NCI-H2196 (cell line): ENCODE measurements at regions not wholly inside any gene's neighbourhood (a gene's known extent, or its start where the extent isn't known, plus 50 kb on each side); places are given as distances from the start of the nearest gene placed in this dataset.
"Not testable (repeated sequence)": the region's sequence is repeated elsewhere in the genome, so short reads cannot be mapped to it uniquely, and the experiment has no call there.

ENCODE experiments used
- DNase-seq: peaks from one replicate; lab custom pipeline; 2025; ENCODE audit not compliant: unreplicated experiment; lab: John Stamatoyannopoulos, UW

DNA sequence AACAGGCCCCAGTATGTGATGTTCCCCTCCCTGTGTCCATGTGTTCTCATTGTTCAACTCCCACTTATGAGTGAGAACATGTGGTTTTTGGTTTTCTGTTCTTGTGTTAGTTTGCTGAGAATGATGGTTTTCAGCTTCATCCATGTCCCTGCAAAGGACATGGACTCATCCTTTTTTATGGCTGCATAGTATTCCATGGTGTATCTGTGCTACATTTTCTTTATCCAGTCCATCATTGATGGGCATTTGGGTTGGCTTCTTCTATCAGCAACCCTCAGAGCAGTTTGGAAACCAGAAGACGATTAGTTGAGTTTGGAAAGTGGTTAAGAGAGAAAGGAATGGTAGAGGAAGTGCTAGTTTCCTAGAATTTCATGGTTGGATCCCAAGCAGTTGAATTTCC is 319.1 kb upstream of the RNF32 start:
- not testable (repeated sequence) for DNase-seq

DNA sequence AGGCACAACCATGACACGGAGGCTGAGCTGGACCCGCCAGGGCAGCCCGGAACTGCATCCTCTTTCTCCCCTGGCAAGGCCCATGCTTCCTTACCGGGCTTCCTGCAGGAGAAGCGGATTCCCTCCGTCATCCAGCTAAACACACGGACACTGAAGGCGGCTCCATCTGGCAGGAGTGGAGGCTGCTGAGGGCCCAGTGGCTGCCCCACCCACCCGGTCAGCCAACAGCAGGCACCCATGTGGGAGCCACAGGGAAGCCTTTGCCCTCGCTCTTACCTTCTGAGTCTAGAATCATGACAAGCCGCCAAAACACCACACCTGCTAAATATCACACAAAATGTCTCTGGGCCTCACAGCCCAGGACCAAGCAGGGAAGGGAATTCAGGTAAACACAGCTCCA is 321.6 kb upstream of the RNF32 start:
- DNase-seq, result no peak

DNA sequence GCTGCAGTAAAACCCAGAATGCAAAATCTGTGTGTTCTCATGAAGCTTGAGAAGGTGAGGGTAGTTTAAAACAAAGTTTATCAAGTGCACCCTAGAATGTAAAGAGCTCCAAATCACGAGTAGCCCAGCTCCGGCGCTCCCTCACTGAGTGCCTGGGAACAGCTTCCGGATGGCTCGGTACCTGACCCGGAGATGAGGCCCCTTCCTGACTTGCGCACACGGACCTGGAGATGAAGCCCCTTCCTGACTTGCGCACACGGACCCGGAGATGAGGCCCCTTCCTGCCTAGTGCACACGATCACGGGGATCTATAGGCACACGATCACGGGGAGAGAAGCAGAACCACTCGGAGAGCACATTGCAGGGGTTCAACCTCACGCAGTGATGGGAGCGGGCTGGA is 322.1 kb upstream of the RNF32 start:
- DNase-seq, result no peak

DNA sequence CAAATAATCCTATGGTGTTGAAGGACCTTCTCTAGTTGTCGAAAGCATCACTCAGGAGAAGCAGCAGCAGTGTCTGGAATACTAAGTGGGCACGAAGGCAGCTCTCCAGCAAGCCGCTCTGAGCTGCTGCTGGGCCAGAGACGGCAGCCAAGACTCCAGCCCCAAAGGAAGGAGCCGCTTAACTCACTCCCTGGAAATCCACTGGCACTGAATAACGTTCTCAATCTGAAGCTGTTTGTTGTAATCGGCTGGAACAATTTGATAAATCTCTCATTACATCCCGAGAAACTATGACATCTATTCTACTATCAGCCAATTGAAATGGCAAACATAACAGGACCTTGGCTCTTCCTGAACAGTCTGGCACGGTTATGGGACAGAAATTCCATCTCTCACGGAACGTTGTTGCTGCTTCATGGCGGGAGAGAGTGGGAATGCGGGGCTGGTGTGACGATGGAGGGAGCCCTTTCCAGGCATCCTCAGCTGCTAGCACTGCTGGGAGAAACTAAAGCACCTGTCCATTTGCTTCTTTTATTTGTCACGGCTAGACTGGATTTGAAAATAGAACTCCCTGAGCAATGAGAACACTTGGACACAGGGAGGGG is 331.5 kb upstream of the RNF32 start:
- DNase-seq, result no peak

DNA sequence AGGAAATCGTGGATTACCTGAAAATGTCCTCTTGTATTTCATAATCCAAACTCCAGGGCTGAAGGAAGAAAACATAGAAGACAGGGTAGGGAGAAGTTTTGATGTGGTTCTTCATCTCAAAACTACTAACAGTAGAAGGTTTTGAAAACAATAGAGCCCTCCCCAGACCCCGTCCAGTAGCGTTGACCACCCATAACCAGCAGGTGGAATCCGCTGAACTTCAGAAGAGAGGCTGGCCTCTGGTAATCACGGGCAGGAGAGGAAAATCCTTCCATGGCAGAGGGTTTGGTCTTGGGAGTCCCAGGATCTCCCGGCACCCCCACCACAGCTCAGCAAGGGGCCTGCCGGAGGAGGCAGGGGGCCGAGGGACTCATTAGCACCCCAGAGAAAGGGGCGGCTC is 333.4 kb upstream of the RNF32 start:
- DNase-seq, result no peak

DNA sequence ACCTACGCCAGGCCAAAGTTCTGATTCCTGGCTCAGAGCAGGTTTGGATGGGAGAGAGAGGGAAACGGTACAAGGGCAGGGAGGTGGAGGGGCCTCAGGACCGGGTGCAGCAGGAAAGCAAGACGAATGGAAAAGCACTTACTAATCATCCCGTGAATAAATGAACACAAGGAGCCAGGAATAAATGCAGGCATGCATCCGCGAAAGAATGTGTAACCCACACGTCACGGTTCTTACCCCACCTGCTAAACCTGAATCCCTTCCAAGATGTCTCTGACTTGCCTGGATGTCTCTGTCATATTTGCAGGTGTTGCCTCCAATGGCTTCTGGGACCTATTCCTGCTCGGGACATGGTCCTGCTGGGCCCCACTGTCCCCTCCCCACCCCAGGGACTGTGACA is 335.2 kb upstream of the RNF32 start:
- no peak for DNase-seq

DNA sequence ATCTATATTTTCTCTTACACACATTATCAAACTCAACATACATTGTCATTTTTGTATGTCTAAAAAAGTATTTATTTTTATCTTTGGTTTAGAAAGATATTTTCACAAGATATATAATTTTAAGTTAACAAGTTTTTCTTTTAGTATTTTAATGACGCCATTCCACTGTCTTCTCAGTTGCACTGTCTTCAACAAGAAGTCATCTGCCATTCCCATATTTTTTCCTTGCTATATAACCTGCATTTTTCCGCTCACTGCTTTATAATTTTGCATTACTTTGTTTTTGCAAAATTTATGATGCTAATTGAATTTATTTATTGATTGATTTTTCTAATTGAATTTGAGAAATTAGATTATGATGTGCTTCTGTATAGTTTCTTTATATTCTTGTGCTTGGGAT is 357.8 kb upstream of the RNF32 start:
- DNase-seq, result no peak

DNA sequence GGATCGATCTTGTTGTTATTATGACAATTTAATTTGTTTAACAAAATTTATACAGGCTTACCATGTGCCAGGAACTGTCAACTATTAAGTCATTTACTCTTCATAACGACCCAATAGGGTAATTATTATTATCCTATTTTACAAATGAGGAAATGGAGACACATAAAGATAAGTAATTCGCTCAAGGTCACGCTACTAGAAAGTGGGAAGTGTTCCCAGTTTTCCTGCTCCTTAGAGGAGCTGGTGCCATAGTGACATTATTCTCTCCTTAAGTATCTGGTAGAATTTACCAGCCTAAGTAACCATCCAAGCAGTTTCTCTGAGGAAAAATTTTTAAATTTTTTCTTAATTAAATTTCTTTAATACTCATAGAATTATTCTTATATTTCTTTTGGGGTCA is 360.9 kb upstream of the RNF32 start:
- DNase-seq, result no peak

DNA sequence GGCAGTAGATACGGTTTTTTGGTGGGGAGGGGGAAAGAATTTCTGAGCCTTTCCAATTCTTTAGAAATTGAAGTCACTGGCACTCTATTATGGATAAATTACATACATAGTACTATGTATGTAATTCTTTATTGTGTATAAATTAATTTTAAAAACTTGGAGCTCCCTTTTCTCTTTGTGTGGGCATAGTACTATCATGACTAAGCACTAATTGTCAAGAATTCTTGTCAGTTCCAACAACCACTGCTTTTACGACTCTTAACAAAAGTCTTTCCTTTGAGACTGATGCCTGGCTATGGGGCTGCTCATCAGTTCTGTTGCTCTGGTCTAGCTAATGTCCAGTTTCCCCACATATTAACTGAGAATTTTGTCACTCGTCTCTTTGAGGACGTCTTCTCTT is 365.3 kb upstream of the RNF32 start:
- no peak for DNase-seq

DNA sequence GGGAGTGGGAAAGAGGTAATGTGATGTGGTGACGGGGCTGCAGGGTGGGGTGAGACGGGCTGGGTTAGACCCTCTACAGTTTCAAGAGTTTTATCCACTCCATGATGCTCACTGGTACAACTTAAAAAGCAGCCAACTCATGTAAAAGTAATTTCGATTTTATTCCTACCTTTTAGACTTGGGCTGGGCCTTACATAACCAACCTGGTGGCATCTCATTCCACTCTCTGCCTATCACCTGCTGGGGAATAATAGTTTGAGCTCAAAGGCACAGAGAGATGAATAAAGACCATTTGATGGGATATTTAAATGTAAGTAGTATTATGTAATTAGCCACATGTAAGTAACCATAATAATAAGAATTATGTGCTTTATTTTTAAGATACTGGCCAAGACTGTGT is 366.0 kb upstream of the RNF32 start:
- no peak for DNase-seq

DNA sequence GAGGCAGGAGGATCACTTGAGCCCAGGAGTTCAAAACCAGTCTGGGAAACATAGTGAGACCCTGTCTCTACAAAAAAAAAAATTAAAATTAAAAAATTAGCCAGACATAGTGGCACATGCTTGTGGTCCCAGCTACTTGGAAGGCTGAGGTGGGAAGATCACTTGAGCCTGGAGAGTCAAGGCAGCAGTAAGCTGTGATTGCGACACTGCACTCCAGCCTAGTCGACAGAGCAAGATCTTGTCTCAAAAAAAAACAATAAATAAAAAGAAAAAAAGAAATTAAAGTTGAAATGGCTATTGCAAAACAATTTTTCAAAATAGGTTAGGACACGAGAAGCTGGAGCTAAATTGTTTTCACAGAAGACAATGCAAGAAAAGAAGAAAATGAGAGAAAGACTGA is 379.0 kb upstream of the RNF32 start:
- DNase-seq, result no peak

DNA sequence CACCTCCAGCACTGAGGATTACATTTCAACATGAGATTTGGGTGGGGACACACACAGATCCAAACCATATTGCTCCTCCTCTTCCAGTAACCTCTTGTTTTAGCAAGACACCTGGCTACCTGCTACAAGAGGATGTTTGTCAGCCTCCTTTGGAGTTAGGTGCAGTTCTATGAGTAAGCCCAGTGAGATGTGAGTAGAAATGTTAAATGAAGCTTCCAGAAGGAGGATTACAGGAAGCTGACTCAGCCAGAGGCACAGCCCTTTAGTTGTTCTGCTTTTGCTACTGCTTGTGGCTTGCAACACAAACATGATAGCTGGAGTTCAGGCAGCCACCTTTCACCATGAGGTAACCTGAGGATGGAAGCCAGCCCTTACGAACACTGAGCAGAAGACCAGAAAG is 382.7 kb upstream of the RNF32 start:
- DNase-seq, result no peak

DNA sequence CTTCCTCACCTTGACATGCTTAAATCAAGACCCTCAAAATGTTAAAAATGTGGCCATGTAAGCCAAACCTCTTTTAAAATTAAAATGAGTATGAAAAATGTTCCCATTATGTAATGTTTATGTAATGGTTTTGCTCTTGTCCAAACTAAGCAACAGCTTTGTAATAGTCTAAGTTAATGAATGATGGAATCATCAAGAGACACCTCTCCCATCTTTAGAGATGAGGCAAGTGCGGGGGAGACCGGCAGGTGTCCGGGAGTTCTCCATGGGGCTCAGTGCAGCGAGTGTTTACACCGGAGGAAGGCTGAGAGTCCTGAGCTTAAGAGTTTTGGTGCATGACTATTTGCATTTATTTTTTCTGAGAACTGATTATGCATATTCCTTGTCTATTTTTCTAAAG is 384.9 kb upstream of the RNF32 start:
- no peak for DNase-seq

DNA sequence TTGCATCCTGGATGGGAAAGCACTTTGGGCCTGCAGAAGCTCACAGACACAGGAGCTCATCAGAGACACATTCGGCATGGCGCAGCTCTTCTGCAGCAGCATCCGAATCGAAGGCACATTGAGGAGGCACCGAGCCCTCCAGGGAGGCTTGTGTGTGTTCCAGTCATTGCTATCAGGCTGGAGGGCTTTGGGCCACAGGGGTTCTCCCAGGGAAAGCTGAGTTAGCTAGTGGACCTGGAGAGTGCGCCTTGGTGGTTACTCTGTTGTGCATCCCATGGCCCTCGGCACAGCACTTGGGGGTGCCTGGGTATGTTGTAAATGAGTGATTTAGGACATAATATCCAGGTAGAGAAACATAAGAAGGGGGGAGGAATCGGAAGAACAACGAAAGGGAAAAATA is 388.7 kb upstream of the RNF32 start:
- DNase-seq, result no peak

DNA sequence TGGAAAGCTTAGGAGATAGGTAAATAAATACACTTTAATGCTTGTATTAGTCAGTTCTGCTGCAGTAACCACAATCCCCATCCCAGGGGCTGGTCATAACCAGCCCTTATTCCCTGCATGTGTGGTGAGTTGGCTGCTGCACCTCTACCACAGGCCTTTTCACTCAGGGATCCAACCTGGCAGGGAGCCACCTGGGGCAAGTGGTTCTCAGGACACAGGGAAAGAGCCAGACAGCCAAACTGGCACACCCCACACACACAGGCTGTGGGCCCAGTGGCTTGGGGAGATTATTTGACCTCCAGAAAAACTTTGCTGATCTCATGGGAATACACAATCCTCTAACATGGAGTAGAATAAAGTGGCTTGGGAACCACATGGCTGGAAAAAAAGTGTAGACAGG is 400.0 kb upstream of the RNF32 start:
- no peak for DNase-seq

DNA sequence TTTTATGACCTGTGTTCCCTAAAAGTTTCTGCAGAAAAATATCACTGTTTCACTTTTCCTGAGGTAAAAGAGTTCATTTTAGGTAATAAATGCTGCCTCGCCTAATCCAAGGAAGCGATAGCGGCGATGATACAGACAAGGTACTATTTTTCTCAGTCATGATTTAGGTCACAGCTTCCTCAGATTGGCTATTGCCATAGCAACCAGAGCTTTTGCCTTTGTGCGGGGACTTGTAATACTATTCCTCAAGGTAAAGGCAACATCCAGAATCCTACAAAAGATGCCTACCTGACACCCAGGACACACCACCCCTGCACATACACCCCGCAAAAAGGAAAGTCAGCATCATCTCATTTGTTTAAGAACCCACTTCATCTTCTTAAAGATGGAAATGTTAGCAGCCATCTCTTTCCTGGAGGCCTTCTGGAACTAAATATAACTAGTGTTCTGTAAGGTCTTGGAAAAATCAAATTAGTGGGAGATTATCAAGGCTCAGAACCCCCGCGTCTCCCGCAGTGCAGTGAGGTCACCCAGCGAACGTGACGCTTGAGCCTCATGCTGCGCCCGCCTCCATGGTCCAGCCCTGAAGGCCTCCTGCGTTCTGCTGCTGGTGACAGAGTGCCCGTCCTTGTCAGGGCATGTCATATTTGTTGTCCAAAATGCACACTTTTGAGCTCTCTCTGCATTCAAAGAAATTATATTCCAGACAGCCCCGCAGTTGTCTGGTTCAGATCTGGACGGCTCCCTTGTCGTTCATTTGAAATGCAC is 402.0 kb upstream of the RNF32 start:
- DNase-seq, result no peak

DNA sequence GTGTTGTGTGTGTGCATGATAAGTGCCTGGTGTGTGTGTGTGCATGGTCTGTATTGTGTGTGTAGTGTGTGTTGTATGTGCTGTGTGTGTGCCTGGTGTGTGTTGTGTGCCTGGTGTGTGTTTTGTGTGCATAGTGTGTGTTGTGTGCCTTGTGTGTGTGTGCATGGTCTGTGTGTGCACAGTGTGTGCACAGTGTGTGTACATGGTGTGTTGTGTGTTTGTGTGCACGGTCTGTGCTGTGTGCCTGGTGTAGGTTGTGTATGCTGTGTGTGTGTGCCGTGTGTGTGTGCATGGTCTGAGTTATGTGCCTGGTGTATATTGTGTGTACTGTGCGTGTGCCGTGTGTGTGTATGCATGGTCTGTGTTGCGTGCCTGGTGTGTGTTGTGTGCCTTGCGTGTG is 403.0 kb upstream of the RNF32 start:
- no peak for DNase-seq

DNA sequence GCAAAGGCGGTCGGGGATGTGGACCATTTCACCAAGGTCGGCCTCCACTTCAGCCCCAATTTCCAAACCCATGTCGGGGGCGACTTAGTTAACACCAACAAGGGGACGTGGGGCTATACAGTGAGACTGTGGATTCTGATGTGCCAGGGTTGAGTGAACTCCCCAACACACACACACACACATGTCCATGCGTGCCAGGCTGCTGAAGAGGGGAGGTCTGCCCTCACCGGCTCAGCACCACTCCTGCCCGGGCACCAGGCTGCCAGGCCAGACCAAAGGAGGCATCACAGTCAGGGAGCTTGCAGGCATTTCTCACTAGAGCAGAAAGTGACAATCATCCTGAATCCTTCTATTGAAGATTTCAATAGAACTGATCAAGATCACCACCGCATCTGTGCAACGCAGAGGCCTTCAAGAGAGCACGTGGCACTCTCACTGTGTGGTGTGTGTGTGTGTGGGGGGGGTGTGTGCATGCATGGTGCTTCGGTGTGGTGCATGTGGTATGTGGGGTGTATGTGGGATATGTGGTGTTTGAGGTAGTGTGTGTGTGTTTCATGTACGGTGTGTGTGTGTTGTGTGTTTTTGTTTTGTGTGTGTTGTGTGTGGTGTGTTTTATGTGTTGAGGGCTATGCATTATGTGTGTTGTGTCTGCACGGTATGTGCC is 403.5 kb upstream of the RNF32 start:
- no peak for DNase-seq

DNA sequence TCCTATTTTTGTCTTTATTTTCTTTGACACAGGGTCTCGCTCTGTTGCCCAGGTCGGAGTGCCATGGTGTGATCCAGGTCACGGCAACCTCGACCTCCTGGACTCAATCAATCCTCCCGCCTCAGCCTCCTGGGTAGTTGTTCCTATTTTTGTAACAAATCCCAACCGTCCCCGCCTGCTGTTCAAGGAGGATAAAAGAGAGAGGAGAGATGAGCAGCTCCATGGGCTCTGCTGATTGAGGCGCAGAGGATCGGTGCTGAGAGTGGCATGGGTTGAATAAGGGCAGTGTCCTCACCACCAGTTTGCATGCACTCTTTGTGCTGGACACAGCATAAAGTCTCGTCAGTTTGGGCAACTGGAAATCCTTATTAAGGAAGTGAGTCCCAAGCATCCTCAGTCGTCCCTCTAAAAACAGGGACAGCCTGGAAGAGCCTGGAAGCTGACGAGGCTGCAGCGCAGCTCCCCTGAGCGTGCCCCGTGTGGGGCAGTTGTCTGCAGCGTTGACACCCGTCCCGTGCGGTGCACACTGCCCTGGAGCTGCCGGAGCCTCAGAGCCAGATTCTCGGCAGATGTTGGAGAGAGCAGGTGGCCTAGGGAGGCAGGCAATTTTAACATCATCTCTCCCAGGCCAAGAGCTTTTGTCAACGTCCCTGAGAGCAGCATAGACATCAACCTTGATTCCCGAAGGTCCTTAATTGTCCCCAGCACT is 404.2 kb upstream of the RNF32 start:
- DNase-seq, result no peak

DNA sequence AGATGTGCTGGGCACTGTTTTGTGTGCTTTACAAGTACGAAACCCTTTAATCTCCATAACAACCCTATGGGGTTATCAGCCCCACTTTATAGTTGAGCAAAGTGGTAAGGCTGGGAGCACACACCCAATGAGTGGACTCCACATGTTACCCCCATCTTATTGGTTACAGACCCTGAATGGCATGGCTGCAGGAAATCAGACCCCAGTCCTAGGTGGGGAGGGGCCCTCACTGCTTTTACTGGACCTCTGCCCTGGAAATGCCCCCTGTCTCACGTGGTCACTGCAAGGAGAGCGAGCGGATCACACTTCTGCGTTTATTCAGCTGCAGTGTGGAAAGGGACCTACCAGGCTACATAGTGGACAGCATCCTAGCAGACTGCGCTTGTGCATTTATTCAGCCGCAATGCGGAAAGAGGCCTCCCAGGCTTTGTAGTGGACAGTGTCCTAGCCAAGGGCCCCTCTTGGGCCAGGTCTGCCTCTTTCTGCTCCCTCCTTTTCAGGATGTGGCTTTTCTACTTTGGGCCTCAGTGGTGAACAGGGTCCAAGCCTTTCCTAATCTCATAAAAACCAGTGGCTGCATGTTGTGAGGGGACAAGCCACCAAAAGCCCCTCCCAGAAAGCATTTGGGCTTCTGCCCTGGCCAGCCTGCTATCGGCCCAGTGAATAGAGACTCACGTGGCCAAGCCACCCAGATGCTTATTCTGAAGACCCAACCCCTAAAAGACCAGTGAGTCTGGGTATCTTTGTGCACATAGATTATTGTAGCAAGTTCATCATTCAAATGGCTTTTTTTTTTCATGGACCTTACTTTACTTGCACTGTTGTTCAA is 405.7 kb upstream of the RNF32 start:
- DNase-seq, result no peak

DNA sequence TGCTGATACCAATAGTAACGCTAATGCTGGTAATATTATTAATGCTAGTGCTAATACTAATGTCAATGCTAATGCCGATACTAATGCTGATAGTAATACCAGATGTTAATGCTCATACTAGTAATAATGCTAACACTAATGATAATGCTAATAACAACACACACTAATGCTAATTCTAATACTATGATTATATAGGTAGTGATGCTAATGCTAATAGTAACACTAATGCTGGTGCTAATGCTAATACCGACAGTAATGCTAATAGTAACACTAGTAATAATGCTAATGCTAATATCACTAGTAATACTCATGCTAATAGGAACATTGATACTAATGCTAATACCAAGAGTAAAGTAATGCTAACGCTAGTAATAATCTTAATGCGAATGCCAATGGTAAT is 406.4 kb upstream of the RNF32 start:
- DNase-seq, result no peak
